Kidney (tissue), 13 donors: ENCODE measurements at regions not wholly inside any gene's neighbourhood (a gene's known extent, or its start where the extent isn't known, plus 50 kb on each side); places are given as distances from the start of the nearest gene placed in this dataset.
A peak's percentile ranks its signal among the peaks of the same experiment; 100 is the strongest.

Experiments used
- DNase-seq, 5 donors: peaks; one replicate each; pipeline ENCODE4 v3.0.0-alpha.2; 2013 to 2020
- FAIRE-seq: peaks from 2 replicates; lab custom pipeline; 2012; peaks lifted over from hg19 to GRCh38; lab: Jason Lieb, UNC
- H3K27ac ChIP-seq, 2 donors: one replicate each; pipeline ENCODE4 v1.7.0; 2013; ENCODE audit warnings: low read depth in 2 of 2, low read length in 2 of 2, inconsistent platforms in 1 of 2
- H3K27me3 ChIP-seq: one replicate; pipeline ENCODE4 v1.7.1; 2013; ENCODE audit warnings: low read length, inconsistent platforms; ENCODE audit not compliant: control insufficient read depth, insufficient read depth
- H3K36me3 ChIP-seq, 3 donors: one replicate each; pipeline versions ENCODE4 v1.7.0 to v1.7.1; 2013; ENCODE audit warnings: low read length in 3 of 3, control low read depth in 1 of 3, inconsistent platforms in 1 of 3; ENCODE audit not compliant: insufficient read depth in 3 of 3, control insufficient read depth in 2 of 3
- H3K4me1 ChIP-seq, 3 donors: one replicate each; pipeline versions ENCODE4 v1.7.0 to v1.7.1; 2013; ENCODE audit warnings: low read length in 3 of 3, inconsistent platforms in 1 of 3, low read depth in 1 of 3; ENCODE audit not compliant: control insufficient read depth in 2 of 3, insufficient read depth in 2 of 3
- H3K4me3 ChIP-seq, 3 donors: one replicate each; pipeline versions ENCODE4 v1.7.0 to v1.8.1; 2013; ENCODE audit warnings: low read length in 3 of 3, control low read depth in 1 of 3, inconsistent platforms in 1 of 3
- H3K9ac ChIP-seq, 3 donors: one replicate each; pipeline versions ENCODE4 v1.7.0 to v1.7.1; 2013; ENCODE audit warnings: low read length in 3 of 3, control low read depth in 1 of 3, inconsistent platforms in 1 of 3
- H3K9me3 ChIP-seq, 3 donors: one replicate each; pipeline versions ENCODE4 v1.7.0 to v1.7.1; 2013; ENCODE audit warnings: low read length in 3 of 3, control low read depth in 1 of 3, inconsistent platforms in 1 of 3; ENCODE audit not compliant: control insufficient read depth in 2 of 3, insufficient read depth in 1 of 3
- intact Hi-C: fragments of 100-400 bp; cut with DNase I; formaldehyde crosslinking; loops from one replicate; pipeline ENCODE4 v1.11.1; 2022
- TF ChIP-seq, protein P1 (sequence below): IDR thresholded peaks from 3 replicates; pipeline ENCODE4 v1.5.1; 2012; ENCODE audit warnings: mild to moderate bottlenecking, moderate library complexity, borderline replicate concordance; ENCODE audit not compliant: insufficient read depth; ENCODE audit errors: extremely low read depth
- donor health status: control.
- donor health status: control.
- donor health status: control.
- donor health status: control.
- donor health status: control.
- donor health status: DM: yes; HTN: yes; CAD: no.
- donor health status: Normal renal cell carcinoma (clear cell type).

DNA sequence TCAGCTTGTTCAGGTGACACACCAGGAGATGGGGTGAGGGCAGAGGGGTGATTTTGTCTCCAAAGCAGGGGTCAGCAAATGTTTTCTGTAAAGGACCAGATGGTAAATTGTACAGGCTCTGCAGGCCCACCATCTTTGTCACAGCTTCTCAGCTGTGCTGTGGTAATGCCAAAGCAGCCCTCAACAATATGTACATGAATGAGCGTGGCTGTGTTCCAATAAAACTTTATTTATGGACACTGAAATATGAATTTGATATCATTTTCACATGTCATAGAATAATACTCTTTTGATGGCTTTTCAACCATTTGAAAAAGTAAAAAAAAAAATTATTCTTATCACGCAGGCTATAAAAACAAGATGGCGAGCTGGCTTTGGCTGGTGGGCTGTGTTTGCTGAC lies 206.4 kb upstream of the RPL38 start:
- TF ChIP-seq, protein P1, sequence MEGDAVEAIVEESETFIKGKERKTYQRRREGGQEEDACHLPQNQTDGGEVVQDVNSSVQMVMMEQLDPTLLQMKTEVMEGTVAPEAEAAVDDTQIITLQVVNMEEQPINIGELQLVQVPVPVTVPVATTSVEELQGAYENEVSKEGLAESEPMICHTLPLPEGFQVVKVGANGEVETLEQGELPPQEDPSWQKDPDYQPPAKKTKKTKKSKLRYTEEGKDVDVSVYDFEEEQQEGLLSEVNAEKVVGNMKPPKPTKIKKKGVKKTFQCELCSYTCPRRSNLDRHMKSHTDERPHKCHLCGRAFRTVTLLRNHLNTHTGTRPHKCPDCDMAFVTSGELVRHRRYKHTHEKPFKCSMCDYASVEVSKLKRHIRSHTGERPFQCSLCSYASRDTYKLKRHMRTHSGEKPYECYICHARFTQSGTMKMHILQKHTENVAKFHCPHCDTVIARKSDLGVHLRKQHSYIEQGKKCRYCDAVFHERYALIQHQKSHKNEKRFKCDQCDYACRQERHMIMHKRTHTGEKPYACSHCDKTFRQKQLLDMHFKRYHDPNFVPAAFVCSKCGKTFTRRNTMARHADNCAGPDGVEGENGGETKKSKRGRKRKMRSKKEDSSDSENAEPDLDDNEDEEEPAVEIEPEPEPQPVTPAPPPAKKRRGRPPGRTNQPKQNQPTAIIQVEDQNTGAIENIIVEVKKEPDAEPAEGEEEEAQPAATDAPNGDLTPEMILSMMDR = no peak
- H3K9me3 ChIP-seq = no peaks in the 10 kb centered on the region
- FAIRE-seq (no peak), DNase-seq (no peak)
- no peak overlapping the region for H3K27ac ChIP-seq
- no peaks in the 10 kb centered on the region for H3K4me1 ChIP-seq
- intact Hi-C loops = no loop called here
- H3K4me3 ChIP-seq = no peak overlapping the region
- H3K27me3 ChIP-seq = no peaks in the 10 kb centered on the region
- H3K9ac ChIP-seq = no peak overlapping the region
- no peaks in the 10 kb centered on the region for H3K36me3 ChIP-seq

DNA sequence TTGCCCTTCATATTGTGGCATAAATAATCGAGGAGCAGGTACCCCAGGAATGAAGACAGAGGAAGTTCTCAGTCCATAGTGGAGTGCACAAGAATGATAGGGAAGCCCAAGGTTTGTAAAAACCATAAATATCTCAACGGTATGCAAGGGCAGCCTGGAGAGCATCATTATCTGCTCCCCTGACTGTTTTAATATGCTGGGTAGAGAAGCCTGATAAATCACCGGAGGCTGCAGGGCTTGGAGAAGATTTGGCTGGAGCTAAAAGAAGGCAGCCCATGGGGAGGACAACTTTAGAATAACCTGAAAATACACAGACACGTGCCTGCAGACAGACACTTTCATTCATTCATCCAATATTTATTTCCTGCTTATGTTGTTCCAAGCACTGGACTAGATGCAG lies 205.2 kb upstream of the RPL38 start:
- FAIRE-seq (no peak), DNase-seq (no peak)
- intact Hi-C loops = no loop called here
- Histone ChIP-seq H3K9me3 (no peaks in the 10 kb centered on the region), H3K27me3 (no peaks in the 10 kb centered on the region), H3K4me3 (no peak overlapping the region), H3K9ac (no peak overlapping the region), H3K4me1 (no peaks in the 10 kb centered on the region), H3K36me3 (no peaks in the 10 kb centered on the region), H3K27ac (no peak overlapping the region)
- TF ChIP-seq, protein P1 = no peak

GRCh38 chr17:73998653-73999645 lies 204.5 kb upstream of the RPL38 start:
- intact Hi-C loops = no loop called here
- DNase-seq = peak in 4 of 5 donors; percentile 74 to 83 (median 77)
- H3K9ac ChIP-seq = no peak overlapping the region
- TF ChIP-seq, protein P1 = peak; percentile 64
- H3K4me3 ChIP-seq = no peak overlapping the region
- FAIRE-seq = no peak
- H3K27ac ChIP-seq = no peak overlapping the region
- no peaks in the 10 kb centered on the region for H3K4me1 ChIP-seq
- H3K36me3 ChIP-seq = no peaks in the 10 kb centered on the region
- no peaks in the 10 kb centered on the region for H3K27me3 ChIP-seq
- no peaks in the 10 kb centered on the region for H3K9me3 ChIP-seq
